DND-41 (cell line): ENCODE measurements at regions not wholly inside any gene's neighbourhood (a gene's known extent, or its start where the extent isn't known, plus 50 kb on each side); places are given as distances from the start of the nearest gene placed in this dataset.

Source experiments
- ATAC-seq: fragments of 200-7000 bp; cut with Tn5 transposase; 3 replicates; pipeline ENCODE4 v1.9.1; 2021; ENCODE audit warnings: low read depth; ENCODE audit not compliant: insufficient read depth
- DNase-seq: peaks from one replicate; pipeline ENCODE4 v3.0.0-alpha.2; 2020
- H2AFZ ChIP-seq: 2 replicates; pipeline ENCODE4 v1.6.0; 2012; ENCODE audit warnings: low read depth, low read length
- H3K27ac ChIP-seq: 2 replicates; pipeline ENCODE4 v1.5.1; 2012; ENCODE audit warnings: low read length, inconsistent platforms
- H3K27me3 ChIP-seq: fragments of 200-600 bp; sonication (generic); 2 replicates; pipeline ENCODE4 v1.6.0; 2012; ENCODE audit warnings: low read length, mild to moderate bottlenecking, inconsistent platforms; ENCODE audit not compliant: insufficient read depth, poor library complexity
- H3K36me3 ChIP-seq: 2 replicates; pipeline ENCODE4 v1.5.1; 2012; ENCODE audit warnings: low read length, inconsistent platforms; ENCODE audit not compliant: insufficient read depth
- H3K4me1 ChIP-seq: 2 replicates; pipeline ENCODE4 v1.5.1; 2012; ENCODE audit warnings: mild to moderate bottlenecking, low read length; ENCODE audit not compliant: insufficient read depth
- H3K4me2 ChIP-seq: 2 replicates; pipeline ENCODE4 v1.6.0; 2012; ENCODE audit warnings: mild to moderate bottlenecking, moderate library complexity, low read length, inconsistent platforms; ENCODE audit not compliant: insufficient read depth
- H3K4me3 ChIP-seq, 2 experiments: fragments of 200-600 bp in 1 of 2; shearing (Covaris generic) in 1 of 2; 2 replicates each; pipeline ENCODE4 v1.5.1; 2012 to 2016; ENCODE audit warnings: inconsistent platforms in 2 of 2, low read length in 2 of 2, mild to moderate bottlenecking in 2 of 2, low read depth in 1 of 2, moderate library complexity in 1 of 2
- H3K79me2 ChIP-seq: 2 replicates; pipeline ENCODE4 v1.6.0; 2012; ENCODE audit warnings: low read length, inconsistent platforms; ENCODE audit not compliant: insufficient read depth
- H3K9ac ChIP-seq: 2 replicates; pipeline ENCODE4 v1.6.0; 2012; ENCODE audit warnings: low read depth, mild to moderate bottlenecking, inconsistent platforms, low read length, moderate library complexity
- H3K9me3 ChIP-seq: 2 replicates; pipeline ENCODE4 v1.5.1; 2012; ENCODE audit warnings: low read length, moderate library complexity, mild to moderate bottlenecking, inconsistent platforms; ENCODE audit not compliant: insufficient read depth, severe bottlenecking
- H4K20me1 ChIP-seq: 2 replicates; pipeline ENCODE4 v1.6.0; 2012; ENCODE audit warnings: low read length; ENCODE audit not compliant: insufficient read depth
- CTCF ChIP-seq: IDR thresholded peaks from 2 replicates; pipeline ENCODE4 v1.5.1; 2012; ENCODE audit warnings: borderline replicate concordance, low read length, moderate library complexity, mild to moderate bottlenecking; ENCODE audit not compliant: poor library complexity, severe bottlenecking; ENCODE audit errors: extremely low read depth
- EZH2 ChIP-seq: IDR thresholded peaks from 3 replicates; pipeline ENCODE4 v1.6.1; 2012; ENCODE audit warnings: borderline replicate concordance, low read depth, mild to moderate bottlenecking, moderate library complexity, low read length, inconsistent platforms; ENCODE audit not compliant: severe bottlenecking

- Histone ChIP-seq H3K27ac (no peak overlapping the region), H3K36me3 (no peaks in the 10 kb centered on the region), H3K4me2 (no peak overlapping the region), H3K9me3 (no peaks in the 10 kb centered on the region), H3K79me2 (no peaks in the 10 kb centered on the region), H4K20me1 (no peaks in the 10 kb centered on the region), H3K4me3 (no peak overlapping the region), H3K9ac (no peak overlapping the region), H3K4me1 (no peaks in the 10 kb centered on the region), H3K27me3 (no peaks in the 10 kb centered on the region), H2AFZ (no peak overlapping the region)
- no peak for TF ChIP-seq EZH2
- TF ChIP-seq CTCF: no peak
- ATAC-seq: no peak
- no peak for DNase-seq
Observed at GRCh38 chr6:9511157-9511556, 903.7 kb downstream of the TFAP2A start.

DNA sequence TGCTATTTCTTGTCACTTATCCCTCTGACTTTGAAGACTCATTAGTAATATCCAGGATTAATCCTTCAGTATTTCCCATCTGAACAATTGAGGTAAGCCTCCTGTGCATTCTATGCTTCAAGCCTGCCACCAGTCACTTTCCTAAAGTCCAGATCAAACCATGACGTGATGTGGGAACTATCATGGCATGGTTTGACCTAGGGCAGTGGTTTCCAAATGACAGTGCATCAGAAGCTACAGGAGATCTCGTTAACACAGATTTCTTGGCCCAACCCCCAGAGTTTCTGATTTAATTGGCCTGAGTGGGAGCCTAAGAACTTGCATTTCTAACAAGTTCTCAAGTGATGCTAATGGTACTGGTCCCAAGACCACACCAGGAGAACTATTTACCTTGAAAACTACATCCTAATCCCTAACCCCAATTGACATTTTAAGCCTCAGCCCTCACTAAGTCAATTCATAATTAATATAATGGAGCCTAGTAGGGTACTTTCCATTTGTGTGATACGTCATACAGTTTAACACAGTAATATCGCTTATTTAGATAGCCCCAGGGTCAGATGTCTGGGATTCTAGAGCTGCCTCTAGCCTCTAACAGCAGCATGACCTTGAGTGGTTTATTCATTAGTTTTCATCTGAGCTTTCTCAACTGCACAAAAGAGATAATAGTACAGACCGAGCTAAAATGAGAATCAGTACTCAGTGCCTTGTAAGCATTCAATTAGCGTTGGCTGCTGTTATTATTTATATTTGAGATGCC lies 907.6 kb downstream of the TFAP2A start:
- Histone ChIP-seq H3K27me3 (no peaks in the 10 kb centered on the region), H2AFZ (no peak overlapping the region), H4K20me1 (no peaks in the 10 kb centered on the region), H3K4me2 (no peak overlapping the region), H3K27ac (no peak overlapping the region), H3K9ac (no peak overlapping the region), H3K79me2 (no peaks in the 10 kb centered on the region), H3K4me3 (no peak overlapping the region), H3K9me3 (no peaks in the 10 kb centered on the region), H3K36me3 (no peaks in the 10 kb centered on the region), H3K4me1 (no peaks in the 10 kb centered on the region)
- TF ChIP-seq EZH2: no peak
- no peak for TF ChIP-seq CTCF
- DNase-seq (no peak), ATAC-seq (no peak)

DNA sequence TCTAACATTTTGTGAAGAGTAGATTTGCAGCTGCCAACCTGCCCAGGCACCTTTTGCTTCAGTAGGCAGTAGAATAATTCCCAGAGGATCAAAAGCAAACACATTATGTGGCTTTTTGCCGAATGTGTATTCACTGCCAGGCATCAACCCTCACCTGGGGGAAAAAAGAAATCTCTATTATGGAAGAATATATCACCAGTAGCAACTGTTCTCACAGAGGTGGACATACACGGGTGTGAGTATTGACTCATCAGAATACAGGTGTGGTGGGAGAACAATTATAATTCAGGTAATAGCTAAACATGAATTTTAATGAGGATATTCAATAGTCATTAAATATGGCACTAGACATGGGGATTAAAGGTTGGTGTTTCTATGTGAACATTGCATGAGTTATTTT lies 910.7 kb downstream of the TFAP2A start:
- H3K27ac ChIP-seq: no peak overlapping the region
- no peak overlapping the region for H3K4me2 ChIP-seq
- H3K79me2 ChIP-seq: no peaks in the 10 kb centered on the region
- H3K36me3 ChIP-seq: no peaks in the 10 kb centered on the region
- ATAC-seq (no peak), DNase-seq (no peak)
- H3K27me3 ChIP-seq: no peaks in the 10 kb centered on the region
- H3K4me3 ChIP-seq: no peak overlapping the region
- no peak overlapping the region for H2AFZ ChIP-seq
- no peak overlapping the region for H3K9ac ChIP-seq
- TF ChIP-seq CTCF (no peak), EZH2 (no peak)
- H3K4me1 ChIP-seq: no peaks in the 10 kb centered on the region
- H3K9me3 ChIP-seq: no peaks in the 10 kb centered on the region
- H4K20me1 ChIP-seq: no peaks in the 10 kb centered on the region
